ENCODE measurements at regions not wholly inside any gene's neighbourhood (a gene's known extent, or its start where the extent isn't known, plus 50 kb on each side); places are given as distances from the start of the nearest gene placed in this dataset.
A peak's percentile ranks its signal among the peaks of the same experiment; 100 is the strongest.

DNA sequence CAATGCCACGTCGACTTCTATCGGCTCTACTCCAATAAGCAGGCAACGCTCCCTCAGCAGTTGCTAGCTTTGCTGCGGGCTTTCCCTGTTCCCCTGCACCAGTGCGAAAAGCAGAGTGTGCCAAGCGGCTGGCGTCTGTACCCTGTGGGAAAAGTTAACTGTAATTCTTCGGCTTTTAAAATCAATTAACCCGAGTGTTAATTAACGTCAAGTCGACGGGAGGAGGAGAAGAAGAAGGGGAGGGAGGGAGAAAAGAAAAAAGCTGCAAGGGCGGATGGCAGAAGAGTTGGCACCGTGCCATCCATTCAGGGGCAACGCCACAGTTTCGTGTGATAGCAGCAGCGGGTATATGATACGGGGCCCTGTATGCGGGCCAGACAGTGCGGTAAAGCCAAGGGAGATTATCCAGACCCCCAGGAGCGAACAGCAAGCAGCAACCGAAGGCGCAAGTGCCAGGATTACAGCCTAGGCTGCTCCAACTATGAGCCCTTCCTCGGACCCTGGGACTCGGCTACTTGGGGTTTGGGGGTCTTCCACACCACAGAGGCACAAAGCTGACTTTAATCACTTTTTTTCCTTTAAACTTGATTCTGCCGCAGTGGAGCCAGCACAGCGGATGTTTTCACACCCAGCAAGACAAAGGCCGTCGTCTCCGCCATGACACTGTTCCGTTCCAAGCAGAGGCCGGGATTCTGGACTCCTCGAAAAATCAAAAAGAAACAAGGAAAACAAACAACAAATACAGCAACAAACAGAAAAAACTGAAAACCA lies 253.8 kb upstream of the PMFBP1 start:
- DNase-seq (ENCODE audit: low read depth in 2 of 3, low spot score in 2 of 3): no peak

DNA sequence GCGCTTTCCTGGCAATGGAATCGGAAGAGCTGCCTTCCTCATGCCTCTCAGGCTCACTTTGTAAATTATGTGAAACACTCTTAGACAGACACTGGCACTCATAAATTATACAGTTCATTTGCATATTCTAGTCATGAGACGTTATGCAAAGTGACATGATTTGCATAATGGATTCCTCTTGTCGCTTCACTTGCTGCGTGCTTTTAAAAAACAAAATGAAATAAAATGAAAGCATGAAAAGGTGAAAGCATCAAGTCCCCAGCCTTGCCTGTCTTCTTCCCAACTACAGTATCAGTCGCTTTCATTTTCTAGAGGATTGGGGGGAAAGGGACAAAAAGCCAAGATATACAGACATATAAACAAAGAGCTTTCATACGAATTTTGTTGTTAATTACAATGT lies 252.8 kb upstream of the PMFBP1 start:
- no peak for DNase-seq (ENCODE audit: low read depth in 2 of 3, low spot score in 2 of 3)

- DNase-seq (ENCODE audit: low read depth in 2 of 3, low spot score in 2 of 3): no peak
Measured at GRCh38 chr16:72422308-72422897, 250.4 kb upstream of the PMFBP1 start.

DNA sequence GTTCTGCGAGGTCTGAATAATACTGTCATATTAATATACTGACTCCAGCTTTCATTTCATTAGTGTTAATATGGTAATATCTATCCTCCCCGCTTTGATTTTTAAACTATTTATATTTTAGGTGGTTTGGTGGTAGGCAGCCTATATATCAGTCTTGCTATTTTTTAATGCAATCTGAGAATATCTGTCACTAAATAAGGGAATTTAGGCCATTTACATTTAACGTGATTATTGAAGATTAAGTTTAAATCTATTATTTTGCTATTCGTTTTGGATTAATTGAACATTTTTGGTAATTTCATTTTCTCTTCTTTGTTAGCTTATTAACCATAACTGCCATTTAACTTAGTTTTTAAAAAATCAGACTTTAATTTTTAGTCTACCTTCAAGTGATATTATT lies 247.7 kb upstream of the PMFBP1 start:
- no peak for DNase-seq (ENCODE audit: low read depth in 2 of 3, low spot score in 2 of 3)

GRCh38 chr16:72415379-72415778 lies 243.4 kb upstream of the PMFBP1 start:
- DNase-seq (ENCODE audit: low read depth in 2 of 3, low spot score in 2 of 3): no peak

DNA sequence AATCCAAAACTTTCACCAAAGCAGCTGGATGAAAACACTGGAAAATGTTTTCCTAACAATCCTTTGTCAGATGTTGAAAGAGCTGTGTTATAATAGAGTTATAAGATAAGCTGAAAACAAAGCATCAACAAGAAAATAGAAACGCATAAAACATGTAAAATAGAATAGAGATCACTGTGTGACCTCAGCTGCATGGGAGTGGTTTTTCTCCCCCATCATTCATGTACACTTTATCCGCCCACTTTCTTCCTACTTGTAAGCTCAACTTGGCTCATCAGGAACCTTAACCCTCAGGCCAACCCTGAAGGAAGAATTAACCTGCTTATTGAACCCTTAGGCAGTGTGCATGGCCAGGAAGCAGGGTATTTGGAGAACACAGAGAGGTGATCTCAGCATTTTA lies 238.5 kb upstream of the PMFBP1 start:
- DNase-seq (ENCODE audit: low read depth in 2 of 3, low spot score in 2 of 3): no peak

DNA sequence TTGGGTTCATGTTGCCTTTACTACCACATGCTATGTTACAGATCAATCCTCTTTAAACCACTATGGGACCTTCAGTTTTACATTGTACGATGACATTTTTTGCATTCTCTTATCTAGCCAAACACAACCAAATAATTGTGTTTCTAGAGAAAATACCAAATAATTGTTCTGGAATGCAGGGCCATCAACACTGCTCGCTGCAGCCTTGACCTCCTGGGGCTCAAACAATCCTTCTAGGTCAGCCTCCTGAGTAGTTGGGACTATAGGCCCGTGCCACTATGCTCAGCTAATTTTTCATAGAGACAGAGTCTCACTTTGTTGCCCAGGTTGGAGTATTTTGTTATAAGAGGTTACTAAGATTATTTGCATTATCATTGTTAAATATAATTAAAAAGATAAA lies 237.5 kb upstream of the PMFBP1 start:
- no peak for DNase-seq (ENCODE audit: low read depth in 2 of 3, low spot score in 2 of 3)

GRCh38 chr16:72406390-72406789 lies 234.4 kb upstream of the PMFBP1 start:
- no peak for DNase-seq (ENCODE audit: low read depth in 2 of 3, low spot score in 2 of 3)

GRCh38 chr16:72404299-72404698 lies 232.3 kb upstream of the PMFBP1 start:
- no peak for DNase-seq (ENCODE audit: low read depth in 2 of 3, low spot score in 2 of 3)

DNA sequence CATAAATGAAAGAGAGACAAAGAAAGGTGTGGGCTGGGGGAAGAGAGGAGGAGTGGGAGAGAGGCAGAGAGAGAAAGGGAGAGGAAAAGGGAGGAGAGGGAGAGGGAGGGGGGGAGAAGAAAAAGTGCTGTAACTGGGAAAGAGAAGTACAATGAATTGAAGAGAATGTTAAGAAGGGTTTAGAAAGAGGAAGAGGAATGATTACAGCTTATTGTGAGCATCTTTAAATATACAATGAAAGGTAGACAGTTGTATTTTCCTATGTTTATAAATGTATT lies 229.1 kb upstream of the PMFBP1 start:
- DNase-seq (ENCODE audit: low read depth in 2 of 3, low spot score in 2 of 3): no peak

- peak in 2 of 3 donors; percentile 43 to 72 for DNase-seq (ENCODE audit: low read depth in 2 of 3, low spot score in 2 of 3)
Measured at GRCh38 chr16:72400257-72401083, 228.5 kb upstream of the PMFBP1 start.

GRCh38 chr16:72399811-72400210 lies 227.9 kb upstream of the PMFBP1 start:
- no peak for DNase-seq (ENCODE audit: low read depth in 2 of 3, low spot score in 2 of 3)

DNA sequence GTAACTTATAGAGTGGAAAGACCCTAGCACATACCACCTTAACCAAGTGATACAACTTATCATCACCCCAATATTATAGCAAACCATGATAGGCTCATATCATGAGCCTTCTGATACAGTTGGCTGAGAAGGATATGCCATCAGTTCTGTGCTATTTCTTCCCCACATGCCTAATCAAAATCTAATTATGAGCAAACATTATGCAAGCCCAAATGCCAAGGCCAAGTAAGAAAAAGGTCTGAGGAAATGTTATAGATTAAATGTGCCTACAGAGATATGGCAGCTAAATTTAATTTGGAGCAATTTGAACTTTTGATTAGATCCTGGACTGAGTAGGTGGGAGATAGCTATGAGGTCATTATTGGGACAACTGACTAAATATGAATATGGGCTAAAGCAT lies 225.9 kb upstream of the PMFBP1 start:
- DNase-seq (ENCODE audit: low read depth in 2 of 3, low spot score in 2 of 3): no peak

GRCh38 chr16:72394526-72394925 lies 222.6 kb upstream of the PMFBP1 start:
- DNase-seq (ENCODE audit: low read depth in 2 of 3, low spot score in 2 of 3): no peak

DNA sequence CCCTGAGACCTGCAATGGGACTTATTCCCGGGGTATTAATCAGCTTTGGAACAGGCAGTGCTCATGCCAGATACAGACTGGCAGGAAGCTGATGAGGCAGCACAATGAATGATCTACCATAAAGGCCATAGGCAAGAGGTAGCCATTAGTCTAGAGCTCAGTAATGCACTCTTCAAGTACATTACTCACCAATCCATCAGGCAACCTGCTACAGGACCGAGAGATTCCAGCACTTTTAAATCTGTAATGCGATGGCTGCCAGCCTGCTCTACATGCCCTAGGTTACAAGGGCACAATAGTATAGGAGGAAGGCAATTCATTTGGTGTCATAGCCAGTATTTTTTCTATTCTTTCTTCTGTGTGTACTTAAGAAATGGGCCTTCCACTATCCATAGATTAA lies 217.8 kb upstream of the PMFBP1 start:
- no peak for DNase-seq (ENCODE audit: low read depth in 2 of 3, low spot score in 2 of 3)

GRCh38 chr16:72388007-72388406 lies 216.1 kb upstream of the PMFBP1 start:
- no peak for DNase-seq (ENCODE audit: low read depth in 2 of 3, low spot score in 2 of 3)

GRCh38 chr16:72384651-72385050 lies 212.7 kb upstream of the PMFBP1 start:
- DNase-seq (ENCODE audit: low read depth in 2 of 3, low spot score in 2 of 3): no peak

- DNase-seq (ENCODE audit: low read depth in 2 of 3, low spot score in 2 of 3): no peak
Measured at GRCh38 chr16:72380283-72380682, 208.3 kb upstream of the PMFBP1 start.

DNA sequence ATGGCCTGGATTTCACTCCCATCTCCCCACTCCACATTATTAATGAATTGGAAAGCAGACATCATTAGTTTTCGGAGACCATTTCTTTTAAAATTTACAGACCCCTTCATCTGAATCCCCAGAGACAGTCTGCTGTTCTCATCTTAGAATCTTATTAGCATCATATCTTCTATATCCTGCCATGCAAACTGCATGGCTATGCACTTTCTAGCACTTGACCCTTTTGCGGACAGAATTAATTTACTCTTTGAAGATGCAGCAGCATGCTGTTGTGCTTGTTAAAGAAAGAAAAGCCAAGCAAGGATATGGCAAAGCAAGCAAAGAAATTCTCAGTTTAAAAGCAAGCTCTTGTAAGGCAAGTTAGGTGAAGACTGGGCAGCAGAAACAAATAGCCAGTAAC lies 201.2 kb upstream of the PMFBP1 start:
- DNase-seq (ENCODE audit: low read depth in 2 of 3, low spot score in 2 of 3): no peak

GRCh38 chr16:72372087-72373045 lies 200.4 kb upstream of the PMFBP1 start:
- no peak for DNase-seq (ENCODE audit: low read depth in 2 of 3, low spot score in 2 of 3)
